ENCODE measurements at regions not wholly inside any gene's neighbourhood (a gene's known extent, or its start where the extent isn't known, plus 50 kb on each side); places are given as distances from the start of the nearest gene placed in this dataset.

GRCh38 chr13:38191016-38191415 lies 158.6 kb upstream of the UFM1 start:
- no peaks in the 10 kb centered on the region for H3K27me3 Mint-ChIP-seq
- H3K4me3 Mint-ChIP-seq = no peak overlapping the region
- H3K27ac Mint-ChIP-seq = no peak overlapping the region
- no peaks in the 10 kb centered on the region for H3K9me3 Mint-ChIP-seq
- no peaks in the 10 kb centered on the region for H3K4me1 Mint-ChIP-seq
- CTCF ChIA-PET = no interaction called here
- no peaks in the 10 kb centered on the region for H3K36me3 Mint-ChIP-seq
- no peak for DNase-seq

DNA sequence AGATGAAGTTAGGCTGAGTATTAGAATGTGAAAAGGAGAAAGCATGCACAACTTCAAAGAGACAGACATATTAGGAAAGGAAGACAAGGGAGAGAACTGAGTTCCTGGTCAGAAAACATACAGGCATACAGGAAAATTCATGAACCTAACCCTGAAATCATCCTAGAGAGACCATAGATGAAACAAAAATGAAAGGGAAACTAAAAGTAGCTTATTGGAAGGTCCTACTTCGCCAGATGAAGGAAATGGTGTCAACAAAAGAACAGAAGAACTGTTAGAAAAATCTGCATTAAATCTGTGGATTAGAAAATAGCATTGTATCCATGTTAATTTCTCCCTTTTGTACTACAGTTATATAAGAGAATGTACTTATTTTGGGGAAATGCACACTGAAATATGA lies 169.0 kb upstream of the UFM1 start:
- Mint-ChIP-seq H3K4me1 (peaks cover 11% of the 10 kb centered on the region), H3K36me3 (no peaks in the 10 kb centered on the region), H3K27me3 (no peaks in the 10 kb centered on the region), H3K4me3 (peak overlapping the region; percentile 29), H3K27ac (peak overlapping the region; percentile 30), H3K9me3 (no peaks in the 10 kb centered on the region)
- CTCF ChIA-PET = no interaction called here
- DNase-seq = no peak

DNA sequence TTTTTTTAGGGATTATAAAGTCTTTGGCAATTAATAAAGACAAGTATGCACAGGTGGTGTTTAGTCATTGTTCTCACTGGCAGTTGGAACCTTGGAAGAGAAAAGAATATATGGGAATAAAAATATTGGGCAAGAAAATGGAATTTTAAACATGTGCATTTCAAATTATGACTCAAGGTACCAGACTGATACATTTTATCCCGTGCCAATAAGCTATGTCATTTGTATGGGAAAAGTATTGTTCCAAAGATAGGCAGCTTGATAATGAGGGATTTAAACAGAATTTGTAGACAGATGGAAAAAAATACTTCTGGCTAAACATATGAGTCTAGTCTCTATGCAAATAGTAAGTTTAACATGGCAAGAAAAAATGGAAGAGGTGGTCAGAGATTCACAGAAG lies 169.5 kb upstream of the UFM1 start:
- Mint-ChIP-seq H3K27me3 (no peaks in the 10 kb centered on the region), H3K9me3 (no peaks in the 10 kb centered on the region), H3K27ac (peak overlapping the region; percentile 30), H3K4me3 (no peak overlapping the region), H3K4me1 (peaks cover 11% of the 10 kb centered on the region), H3K36me3 (no peaks in the 10 kb centered on the region)
- CTCF ChIA-PET = no interaction called here
- no peak for DNase-seq

- CTCF ChIA-PET = no interaction called here
- Mint-ChIP-seq H3K27ac (no peak overlapping the region), H3K4me1 (peaks cover 11% of the 10 kb centered on the region), H3K27me3 (no peaks in the 10 kb centered on the region), H3K36me3 (no peaks in the 10 kb centered on the region), H3K4me3 (no peak overlapping the region), H3K9me3 (no peaks in the 10 kb centered on the region)
- no peak for DNase-seq
Measured at GRCh38 chr13:38176664-38177063, 173.0 kb upstream of the UFM1 start.

GRCh38 chr13:38173403-38173802 lies 176.2 kb upstream of the UFM1 start:
- Mint-ChIP-seq H3K4me1 (no peaks in the 10 kb centered on the region), H3K27me3 (no peaks in the 10 kb centered on the region), H3K27ac (no peak overlapping the region), H3K9me3 (no peaks in the 10 kb centered on the region), H3K36me3 (no peaks in the 10 kb centered on the region), H3K4me3 (no peak overlapping the region)
- no peak for DNase-seq
- CTCF ChIA-PET = no interaction called here

DNA sequence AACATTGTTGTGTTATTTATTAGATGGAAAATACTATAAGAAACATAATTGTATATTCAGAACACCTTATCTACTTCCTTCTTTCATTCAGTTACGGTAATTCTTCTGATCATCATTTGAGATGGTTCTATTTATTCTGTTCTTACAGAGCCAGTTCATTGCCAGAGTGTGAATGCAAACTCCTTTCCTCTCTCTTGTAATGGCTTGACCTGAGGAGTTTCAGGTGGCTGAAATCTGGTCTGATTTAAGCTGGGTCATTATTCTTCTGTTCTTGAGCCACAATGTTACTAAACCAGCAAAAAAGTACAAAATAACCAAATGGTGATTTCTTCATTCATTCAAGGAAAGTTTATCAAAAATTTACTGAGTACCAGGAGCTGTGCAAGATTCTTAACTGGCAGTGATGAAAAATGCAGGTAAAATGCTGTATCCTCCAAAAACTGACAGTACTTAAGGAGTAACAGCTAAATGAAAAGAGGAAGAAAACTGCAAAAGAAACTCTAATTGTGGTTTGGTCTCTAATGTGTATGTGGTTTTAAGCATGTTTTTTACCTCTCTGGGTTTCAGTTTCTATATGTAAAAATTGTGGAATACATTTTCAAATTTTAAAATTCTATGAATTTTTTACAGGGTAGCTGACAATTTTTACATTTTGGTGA lies 182.4 kb upstream of the UFM1 start:
- Mint-ChIP-seq H3K4me3 (no peak overlapping the region), H3K4me1 (peaks cover 8% of the 10 kb centered on the region), H3K27me3 (no peaks in the 10 kb centered on the region), H3K27ac (no peak overlapping the region), H3K36me3 (no peaks in the 10 kb centered on the region), H3K9me3 (no peaks in the 10 kb centered on the region)
- no peak for DNase-seq
- CTCF ChIA-PET = interaction anchor here (0.6 kb wide), 1 partner anchor 701 kb away, joined by 3 read pairs; no protein-coding TSS in a partner anchor

DNA sequence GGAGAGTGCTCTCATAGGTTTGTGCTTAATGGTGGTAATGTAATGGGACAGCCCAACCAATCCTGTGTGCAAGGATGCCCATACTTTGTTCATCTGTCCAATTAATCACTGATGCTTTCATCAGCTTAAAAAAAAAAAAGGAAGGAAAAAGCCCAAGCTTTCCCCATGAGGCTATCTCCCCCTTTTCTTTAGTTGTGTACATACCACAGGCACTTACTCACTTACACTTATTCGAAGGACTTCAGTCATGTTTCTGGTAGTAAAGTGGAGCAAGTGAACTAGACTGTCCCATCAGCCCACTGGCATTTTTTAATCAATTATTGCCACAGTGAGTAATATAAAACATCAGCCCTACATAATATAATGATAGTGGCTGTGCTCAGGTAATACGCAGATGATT lies 183.5 kb upstream of the UFM1 start:
- no peak overlapping the region for H3K27ac Mint-ChIP-seq
- H3K27me3 Mint-ChIP-seq = no peaks in the 10 kb centered on the region
- H3K4me1 Mint-ChIP-seq = peaks cover 8% of the 10 kb centered on the region
- CTCF ChIA-PET = no interaction called here
- DNase-seq = no peak
- H3K36me3 Mint-ChIP-seq = no peaks in the 10 kb centered on the region
- H3K9me3 Mint-ChIP-seq = no peaks in the 10 kb centered on the region
- no peak overlapping the region for H3K4me3 Mint-ChIP-seq

GRCh38 chr13:38160131-38160530 lies 189.5 kb upstream of the UFM1 start:
- CTCF ChIA-PET = interaction anchor here (0.7 kb wide), 1 partner anchor 436 kb away, joined by 3 read pairs; no protein-coding TSS in a partner anchor
- Mint-ChIP-seq H3K9me3 (no peaks in the 10 kb centered on the region), H3K4me1 (no peaks in the 10 kb centered on the region), H3K4me3 (no peak overlapping the region), H3K27me3 (no peaks in the 10 kb centered on the region), H3K27ac (no peak overlapping the region), H3K36me3 (no peaks in the 10 kb centered on the region)
- no peak for DNase-seq

DNA sequence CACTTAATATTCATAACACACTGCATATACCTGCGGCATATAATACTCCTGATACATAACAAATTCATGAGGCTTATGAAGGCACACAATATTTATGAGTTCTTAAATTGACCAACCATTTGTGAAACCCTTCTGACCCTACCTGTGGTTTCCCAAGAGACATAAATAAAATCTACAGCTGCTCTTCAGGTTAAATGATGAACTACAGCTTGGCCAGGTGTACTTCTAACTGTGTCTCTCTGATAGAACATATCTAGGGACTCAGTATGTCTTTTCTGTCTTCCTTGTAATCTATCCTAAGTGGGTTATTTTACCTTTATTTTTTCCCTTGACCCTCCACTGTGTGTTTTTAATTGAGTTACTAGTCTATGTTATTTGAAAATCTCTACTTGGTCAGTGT lies 189.9 kb upstream of the UFM1 start:
- Mint-ChIP-seq H3K9me3 (no peaks in the 10 kb centered on the region), H3K36me3 (no peaks in the 10 kb centered on the region), H3K27me3 (no peaks in the 10 kb centered on the region), H3K4me1 (no peaks in the 10 kb centered on the region), H3K27ac (no peak overlapping the region), H3K4me3 (no peak overlapping the region)
- CTCF ChIA-PET = no interaction called here
- no peak for DNase-seq

DNA sequence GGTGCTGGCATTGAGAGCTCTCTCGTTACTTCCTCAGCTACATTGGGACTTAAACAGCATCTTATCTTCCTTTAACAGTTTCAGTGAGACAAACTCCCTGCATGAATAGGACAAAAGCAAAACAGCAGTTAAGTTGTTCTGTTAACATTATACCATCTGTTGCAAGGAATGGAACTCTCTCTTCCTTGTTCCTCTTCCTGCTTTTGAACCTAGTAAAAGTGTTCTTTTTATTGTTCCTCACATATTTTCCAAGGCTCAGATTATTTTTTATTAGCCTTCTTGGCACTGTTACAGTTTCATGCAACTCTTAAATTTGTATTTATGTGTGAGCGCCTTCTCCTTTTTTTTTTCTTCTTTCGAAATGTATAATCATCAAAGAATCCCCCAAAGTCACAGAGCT lies 202.6 kb upstream of the UFM1 start:
- Mint-ChIP-seq H3K4me1 (no peaks in the 10 kb centered on the region), H3K9me3 (peaks cover 8% of the 10 kb centered on the region), H3K27me3 (no peaks in the 10 kb centered on the region), H3K27ac (no peak overlapping the region), H3K4me3 (no peak overlapping the region), H3K36me3 (no peaks in the 10 kb centered on the region)
- CTCF ChIA-PET = no interaction called here
- DNase-seq = no peak

GRCh38 chr13:38141792-38142191 lies 207.9 kb upstream of the UFM1 start:
- DNase-seq = no peak
- CTCF ChIA-PET = no interaction called here
- H3K27me3 Mint-ChIP-seq = no peaks in the 10 kb centered on the region
- no peaks in the 10 kb centered on the region for H3K4me1 Mint-ChIP-seq
- no peak overlapping the region for H3K4me3 Mint-ChIP-seq
- H3K36me3 Mint-ChIP-seq = no peaks in the 10 kb centered on the region
- H3K9me3 Mint-ChIP-seq = peaks cover under 1% of the 10 kb centered on the region
- no peak overlapping the region for H3K27ac Mint-ChIP-seq

DNA sequence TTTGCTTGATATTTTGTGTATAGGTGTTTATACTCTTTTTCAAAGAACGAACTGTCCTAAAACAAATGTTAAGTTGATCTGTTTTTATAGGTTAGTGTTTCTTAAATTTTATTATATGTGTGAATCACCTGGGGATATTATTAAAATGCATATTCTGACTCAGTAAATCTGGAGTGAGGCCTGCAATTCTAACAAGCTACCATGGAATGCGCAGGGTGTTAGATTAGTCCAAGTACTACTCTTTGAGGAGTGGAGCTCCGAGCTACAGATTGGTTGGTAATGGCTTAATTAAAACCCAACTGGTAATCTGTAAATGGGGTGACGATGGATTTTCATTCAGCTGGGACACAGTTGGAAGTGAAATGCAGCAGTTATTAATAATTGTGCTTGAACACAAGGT lies 214.1 kb upstream of the UFM1 start:
- Mint-ChIP-seq H3K27me3 (no peaks in the 10 kb centered on the region), H3K4me1 (no peaks in the 10 kb centered on the region), H3K36me3 (no peaks in the 10 kb centered on the region), H3K9me3 (no peaks in the 10 kb centered on the region), H3K27ac (no peak overlapping the region), H3K4me3 (no peak overlapping the region)
- CTCF ChIA-PET = no interaction called here
- DNase-seq = no peak

DNA sequence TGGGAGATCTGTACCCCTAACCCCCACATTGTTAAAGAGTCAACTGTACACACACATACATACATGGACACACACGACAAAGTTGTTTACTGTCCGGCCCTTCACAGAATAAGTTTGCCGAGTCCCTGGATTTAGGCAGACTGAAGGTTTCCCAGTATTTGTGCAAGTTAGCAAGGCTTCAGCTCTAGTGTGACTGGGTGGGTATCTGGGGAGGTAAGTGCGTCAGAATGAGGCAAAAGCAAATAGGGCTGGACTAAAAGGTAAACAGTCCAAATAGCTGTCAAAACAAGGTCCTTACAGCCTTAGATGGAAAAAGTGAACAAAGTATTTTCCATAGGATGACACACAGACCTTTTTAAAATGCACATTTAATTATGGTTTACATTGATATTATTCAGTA lies 228.4 kb upstream of the UFM1 start:
- H3K4me3 Mint-ChIP-seq = no peak overlapping the region
- peaks cover 1% of the 10 kb centered on the region for H3K9me3 Mint-ChIP-seq
- H3K36me3 Mint-ChIP-seq = no peaks in the 10 kb centered on the region
- no peak overlapping the region for H3K27ac Mint-ChIP-seq
- CTCF ChIA-PET = no interaction called here
- no peak for DNase-seq
- no peaks in the 10 kb centered on the region for H3K27me3 Mint-ChIP-seq
- no peaks in the 10 kb centered on the region for H3K4me1 Mint-ChIP-seq

DNA sequence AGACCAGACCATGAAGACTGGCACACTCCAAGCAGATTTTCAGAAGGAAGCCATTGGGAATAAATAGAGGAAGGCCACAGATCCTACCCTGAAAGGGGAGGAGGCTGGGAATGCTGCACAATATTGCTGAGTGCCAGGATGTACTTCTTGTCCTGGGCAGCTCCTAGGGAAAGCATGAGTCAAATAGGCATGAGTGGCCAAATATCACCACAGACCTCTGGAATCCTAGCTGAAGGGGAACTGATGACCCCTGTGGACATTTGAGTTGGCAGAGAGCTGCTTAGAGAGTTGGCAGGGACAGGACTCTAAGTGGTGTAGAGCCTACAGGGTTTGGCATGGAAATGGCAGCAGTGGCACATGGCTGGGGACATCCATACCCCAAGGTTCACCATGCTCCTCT lies 234.3 kb upstream of the TRPC4 start:
- Mint-ChIP-seq H3K4me3 (no peak overlapping the region), H3K4me1 (no peaks in the 10 kb centered on the region), H3K27me3 (no peaks in the 10 kb centered on the region), H3K9me3 (peaks cover 14% of the 10 kb centered on the region), H3K36me3 (no peaks in the 10 kb centered on the region), H3K27ac (no peak overlapping the region)
- no peak for DNase-seq
- CTCF ChIA-PET = no interaction called here

DNA sequence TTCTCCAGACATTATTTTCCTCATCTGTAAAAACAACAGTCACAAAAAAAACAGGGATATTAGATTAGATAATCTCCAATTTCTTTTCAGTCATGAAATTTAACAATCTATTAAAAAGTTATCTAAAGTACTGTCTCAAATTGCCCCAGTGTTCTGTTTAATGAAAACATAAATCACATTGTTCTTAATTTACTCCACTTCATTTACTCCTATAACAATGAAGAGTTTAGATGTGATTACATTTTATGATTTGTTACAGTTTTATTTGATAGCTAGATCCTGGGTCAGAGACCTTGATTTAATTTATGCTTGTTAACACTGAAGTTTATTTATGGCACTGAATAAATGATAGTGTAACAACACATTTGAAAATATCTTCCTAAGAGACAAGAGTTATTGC lies 230.2 kb upstream of the TRPC4 start:
- Mint-ChIP-seq H3K9me3 (peaks cover 6% of the 10 kb centered on the region), H3K27ac (no peak overlapping the region), H3K4me3 (no peak overlapping the region), H3K36me3 (no peaks in the 10 kb centered on the region), H3K4me1 (no peaks in the 10 kb centered on the region), H3K27me3 (no peaks in the 10 kb centered on the region)
- CTCF ChIA-PET = no interaction called here
- no peak for DNase-seq

GRCh38 chr13:38093425-38093824 lies 223.9 kb upstream of the TRPC4 start:
- CTCF ChIA-PET = no interaction called here
- no peaks in the 10 kb centered on the region for H3K36me3 Mint-ChIP-seq
- H3K9me3 Mint-ChIP-seq = peaks cover 2% of the 10 kb centered on the region
- no peak overlapping the region for H3K4me3 Mint-ChIP-seq
- no peak for DNase-seq
- H3K27me3 Mint-ChIP-seq = no peaks in the 10 kb centered on the region
- H3K27ac Mint-ChIP-seq = no peak overlapping the region
- no peaks in the 10 kb centered on the region for H3K4me1 Mint-ChIP-seq

Measured in activated naive CD4-positive, alpha-beta T cell treated with anti-CD3 and anti-CD28 coated beads, Interleukin-2, amount 10 ng/mL, durations not matched to agents 7 days and 5 days (primary cell).